ENCODE measurements at regions not wholly inside any gene's neighbourhood (a gene's known extent, or its start where the extent isn't known, plus 50 kb on each side); places are given as distances from the start of the nearest gene placed in this dataset.

- H3K4me1 ChIP-seq: no peaks in the 10 kb centered on the region
- intact Hi-C loops (cut with DNase I): no loop called here
- no peak for ATAC-seq
- peaks cover 0 to 4% (median 0%) of the 10 kb centered on the region in 3 donors for H3K27me3 ChIP-seq (ENCODE audit: insufficient read depth in 3 of 3, low read length in 2 of 3)
- H3K4me3 ChIP-seq: no peak overlapping the region
- H3K27ac ChIP-seq: no peak overlapping the region
- 85 to 94% (median 93%) methylated on average over 5 of the region's 5 CpGs for WGBS, 3 donors
- no peak for DNase-seq
- no peak for TF ChIP-seq CTCF (IDR thresholded peaks at IDR 0.05)
- no peaks in the 10 kb centered on the region for H3K9me3 ChIP-seq
- H3K36me3 ChIP-seq (ENCODE audit: insufficient read depth in 1 of 2, low read depth in 1 of 2): no peaks in the 10 kb centered on the region
Observed at GRCh38 chr3:38950581-38950980, 101.2 kb downstream of the SCN11A start.

GRCh38 chr3:38949994-38950393 lies 101.8 kb downstream of the SCN11A start:
- H3K4me3 ChIP-seq: no peak overlapping the region
- no peak overlapping the region for H3K27ac ChIP-seq
- ATAC-seq (no peak), DNase-seq (no peak)
- WGBS, 3 donors: 83 to 84% (median 83%) methylated on average over 9 of the region's 9 CpGs
- no peaks in the 10 kb centered on the region for H3K36me3 ChIP-seq (ENCODE audit: insufficient read depth in 1 of 2, low read depth in 1 of 2)
- no peaks in the 10 kb centered on the region for H3K9me3 ChIP-seq
- no peak for TF ChIP-seq CTCF (IDR thresholded peaks at IDR 0.05)
- intact Hi-C loops (cut with DNase I): no loop called here
- peaks cover 0 to 4% (median 0%) of the 10 kb centered on the region in 3 donors for H3K27me3 ChIP-seq (ENCODE audit: insufficient read depth in 3 of 3, low read length in 2 of 3)
- no peaks in the 10 kb centered on the region for H3K4me1 ChIP-seq

- ATAC-seq: no peak
- WGBS, 3 donors: 38 to 45% (median 43%) methylated on average over 3 of the region's 3 CpGs
Observed at GRCh38 chr3:38940394-38940793, 111.3 kb downstream of the SCN11A start.

GRCh38 chr3:38925351-38925750 lies 109.3 kb upstream of the SCN10A start:
- Histone ChIP-seq H3K27ac (no peak overlapping the region), H3K9me3 (no peaks in the 10 kb centered on the region), H3K27me3 (ENCODE audit: insufficient read depth in 3 of 3, low read length in 2 of 3) (no peaks in the 10 kb centered on the region), H3K4me1 (no peaks in the 10 kb centered on the region), H3K36me3 (ENCODE audit: insufficient read depth in 1 of 2, low read depth in 1 of 2) (no peaks in the 10 kb centered on the region), H3K4me3 (no peak overlapping the region)
- ATAC-seq: no peak
- DNase-seq: no peak
- 70 to 76% (median 74%) methylated on average over 6 of the region's 6 CpGs for WGBS, 3 donors
- intact Hi-C loops (cut with DNase I): no loop called here
- TF ChIP-seq CTCF (IDR thresholded peaks at IDR 0.05): no peak

More at GRCh38 chr3:38940394-38940793, 111.3 kb downstream of the SCN11A start:
- Histone ChIP-seq H3K4me3 (no peak overlapping the region), H3K36me3 (ENCODE audit: insufficient read depth in 1 of 2, low read depth in 1 of 2) (no peaks in the 10 kb centered on the region), H3K27me3 (ENCODE audit: insufficient read depth in 3 of 3, low read length in 2 of 3) (no peaks in the 10 kb centered on the region), H3K9me3 (no peaks in the 10 kb centered on the region), H3K4me1 (no peaks in the 10 kb centered on the region), H3K27ac (no peak overlapping the region)
- no peak for TF ChIP-seq CTCF (IDR thresholded peaks at IDR 0.05)
- intact Hi-C loops (cut with DNase I): no loop called here
- no peak for DNase-seq

- Histone ChIP-seq H3K36me3 (ENCODE audit: insufficient read depth in 1 of 2, low read depth in 1 of 2) (no peaks in the 10 kb centered on the region), H3K27ac (no peak overlapping the region), H3K9me3 (no peaks in the 10 kb centered on the region), H3K4me1 (no peaks in the 10 kb centered on the region), H3K27me3 (ENCODE audit: insufficient read depth in 3 of 3, low read length in 2 of 3) (no peaks in the 10 kb centered on the region), H3K4me3 (no peak overlapping the region)
- intact Hi-C loops (cut with DNase I): no loop called here
- DNase-seq (no peak), ATAC-seq (no peak)
- no peak for TF ChIP-seq CTCF (IDR thresholded peaks at IDR 0.05)
- WGBS, 3 donors: 86 to 97% (median 96%) methylated on average over 1 of the region's 1 CpG
Observed at GRCh38 chr3:38916706-38917105, 100.7 kb upstream of the SCN10A start.
